HCT116 (cell line): ENCODE measurements at regions not wholly inside any gene's neighbourhood (a gene's known extent, or its start where the extent isn't known, plus 50 kb on each side); places are given as distances from the start of the nearest gene placed in this dataset.

ENCODE experiments used
- ATAC-seq: fragments of 200-7000 bp; cut with Tn5 transposase; 2 replicates; pipeline ENCODE4 v1.9.1; 2020; ENCODE audit warnings: mild to moderate bottlenecking, moderate library complexity
- BruUV-seq: library from RNA; stranded (reverse); fragments of 400-500 nt; replicated peaks from 2 replicates; lab custom pipeline; 2021; lab: Mats Ljungman, UMichigan
- CTCF ChIA-PET: fragments of 300-600 bp; sonication (Branson Sonifier 250); formaldehyde crosslinking; loops from one replicate; lab custom pipeline; 2021; ENCODE audit warnings: antibody characterized with exemption; lab: Charles Lee
- POLR2A ChIA-PET: fragments of 300-600, 350-600 bp; sonication (Branson Sonifier 250); formaldehyde crosslinking; loops from one replicate; lab custom pipeline; 2021; ENCODE audit warnings: antibody characterized with exemption; lab: Charles Lee
- RAD21 ChIA-PET, 2 experiments: fragments of 300-600 bp; sonication (Branson Sonifier 250); formaldehyde crosslinking; loops; one replicate each; lab custom pipeline; 2023; ENCODE audit warnings: low total read pairs in 2 of 2; ENCODE audit not compliant: uncharacterized antibody in 2 of 2, unreplicated experiment in 2 of 2, low non-redundant PET in 1 of 2; lab: Charles Lee
- DNase-seq: peaks from one replicate; pipeline ENCODE4 v3.0.0-alpha.2; 2010; ENCODE audit warnings: low read depth, low spot score
- H2AFZ ChIP-seq: fragments of 200-600 bp; shearing (Covaris generic), sonication (generic); 2 replicates; pipeline ENCODE4 v1.6.1; 2017; ENCODE audit warnings: low read depth, mixed run types, mixed read lengths, antibody characterized with exemption, low read length; ENCODE audit not compliant: poor library complexity, severe bottlenecking
- H3K27ac ChIP-seq: 2 replicates; pipeline ENCODE4 v1.5.1; 2012; ENCODE audit warnings: low read depth, low read length
- H3K27me3 ChIP-seq: fragments of 200-600 bp; sonication (generic); 2 replicates; pipeline ENCODE4 v1.6.1; 2016; ENCODE audit warnings: mixed run types, low read length, mixed read lengths; ENCODE audit not compliant: insufficient read depth
- H3K36me3 ChIP-seq, 2 experiments: fragments of 200-500 bp in 1 of 2; fragments of 200-600 bp in 1 of 2; sonication (Bioruptor generic) in 1 of 2; sonication (generic) in 1 of 2; 2 replicates each; pipeline versions ENCODE4 v1.5.1 to v1.6.1; 2014 to 2016; ENCODE audit warnings: low read length in 2 of 2, inconsistent platforms in 1 of 2, mixed read lengths in 1 of 2, mixed run types in 1 of 2; ENCODE audit not compliant: insufficient read depth in 2 of 2, control insufficient read depth in 1 of 2
- H3K4me1 ChIP-seq, 2 experiments: fragments of 200-600 bp in 1 of 2; sonication (generic) in 1 of 2; 2 replicates each; pipeline versions ENCODE4 v1.5.1 to v1.6.1; 2012 to 2017; ENCODE audit warnings: low read length in 2 of 2, inconsistent platforms in 1 of 2, mild to moderate bottlenecking in 1 of 2, mixed read lengths in 1 of 2, mixed run types in 1 of 2, moderate library complexity in 1 of 2; ENCODE audit not compliant: insufficient read depth in 2 of 2, control insufficient read depth in 1 of 2
- H3K4me2 ChIP-seq: fragments of 200-600 bp; sonication (generic); 2 replicates; pipeline ENCODE4 v1.6.1; 2017; ENCODE audit warnings: mixed run types, low read length, mixed read lengths
- H3K4me3 ChIP-seq, 2 experiments: fragments of 200-600 bp in 1 of 2; sonication (generic) in 1 of 2; replicated peaks in 1 of 2; 2 replicates each; pipeline ENCODE4 v1.5.1; 2011 to 2016; ENCODE audit warnings: low read length in 2 of 2, control low read depth in 1 of 2, low read depth in 1 of 2, mild to moderate bottlenecking in 1 of 2, mixed read lengths in 1 of 2, mixed run types in 1 of 2
- H3K79me2 ChIP-seq: fragments of 200-600 bp; sonication (generic); 2 replicates; pipeline ENCODE4 v1.6.1; 2017; ENCODE audit warnings: mild to moderate bottlenecking, mixed run types, low read length, moderate library complexity, mixed read lengths; ENCODE audit not compliant: insufficient read depth
- H3K9ac ChIP-seq: fragments of 200-600 bp; sonication (generic); 2 replicates; pipeline ENCODE4 v1.6.1; 2016; ENCODE audit warnings: low read length, mixed read lengths
- H3K9me2 ChIP-seq: fragments of 200-600 bp; sonication (generic), shearing (Covaris generic); 2 replicates; pipeline ENCODE4 v1.6.1; 2017; ENCODE audit warnings: mixed run types, mild to moderate bottlenecking, moderate library complexity; ENCODE audit not compliant: insufficient read depth
- H3K9me3 ChIP-seq, 2 experiments: fragments of 200-500 bp in 1 of 2; fragments of 200-600 bp in 1 of 2; sonication (Bioruptor generic) in 1 of 2; sonication (generic) in 1 of 2; 2 replicates each; pipeline ENCODE4 v1.6.1; 2014 to 2017; ENCODE audit warnings: low read length in 2 of 2, mixed read lengths in 2 of 2, inconsistent platforms in 1 of 2, low read depth in 1 of 2, mild to moderate bottlenecking in 1 of 2, mixed run types in 1 of 2, moderate library complexity in 1 of 2; ENCODE audit not compliant: control insufficient read depth in 1 of 2, insufficient read depth in 1 of 2
- H4K20me1 ChIP-seq: fragments of 200-600 bp; sonication (generic), shearing (Covaris generic); 2 replicates; pipeline ENCODE4 v1.6.1; 2017; ENCODE audit warnings: mixed run types, mild to moderate bottlenecking, moderate library complexity; ENCODE audit not compliant: insufficient read depth
- EGR1 ChIP-seq: IDR thresholded peaks from 2 replicates; pipeline ENCODE4 v1.6.1; 2012; ENCODE audit warnings: low read depth
- EZH2 ChIP-seq: fragments of 200-600 bp; sonication (generic); IDR thresholded peaks from 2 replicates; pipeline ENCODE4 v1.6.1; 2017; ENCODE audit warnings: antibody characterized with exemption, mixed run types
- SIN3A ChIP-seq: IDR thresholded peaks from 2 replicates; pipeline ENCODE4 v1.6.1; 2012; ENCODE audit warnings: low read depth
- TCF7L2 ChIP-seq: IDR thresholded peaks from 2 replicates; pipeline ENCODE4 v1.7.0; 2011; ENCODE audit warnings: borderline replicate concordance, inconsistent platforms; ENCODE audit not compliant: insufficient read depth, insufficient read length; ENCODE audit errors: extremely low read depth
- ZFX ChIP-seq: fragments of 450-650 bp; IDR thresholded peaks from 2 replicates; pipeline ENCODE4 v1.6.1; 2017
- intact Hi-C: fragments of 100-400 bp; cut with micrococcal nuclease; formaldehyde crosslinking; loops from 2 replicates; pipeline ENCODE4 v1.10.0; 2022
- TF ChIP-seq, protein P1 (sequence below), 3 experiments: fragments of 200-600 bp in 1 of 3; sonication (generic) in 1 of 3; IDR thresholded peaks in 2 of 3; conservative IDR thresholded peaks in 1 of 3; 2 replicates each; pipeline ENCODE4 v1.5.1; 2012 to 2017; ENCODE audit warnings: low read depth in 2 of 3, low read length in 2 of 3, antibody characterized with exemption in 1 of 3, borderline replicate concordance in 1 of 3, control low read depth in 1 of 3, mild to moderate bottlenecking in 1 of 3, mixed read lengths in 1 of 3, mixed run types in 1 of 3, moderate library complexity in 1 of 3; ENCODE audit not compliant: insufficient read depth in 1 of 3

- Histone ChIP-seq H3K4me3 (no peak overlapping the region), H3K4me2 (no peak overlapping the region), H3K4me1 (no peaks in the 10 kb centered on the region), H3K27me3 (no peaks in the 10 kb centered on the region), H3K9ac (no peak overlapping the region), H3K9me3 (no peaks in the 10 kb centered on the region), H3K9me2 (no peaks in the 10 kb centered on the region), H2AFZ (no peak overlapping the region), H4K20me1 (no peaks in the 10 kb centered on the region), H3K27ac (no peak overlapping the region), H3K79me2 (no peaks in the 10 kb centered on the region), H3K36me3 (no peaks in the 10 kb centered on the region)
- TF ChIP-seq ZFX (no peak), EGR1 (no peak)
- DNase-seq (no peak), ATAC-seq (no peak)
- ChIA-PET CTCF (no interaction called here), POLR2A (interaction anchor here (0.6 kb wide), 1 partner anchor 8 kb away, joined by 3 read pairs; no protein-coding TSS in a partner anchor), RAD21 (no interaction called here)
- no TSS peak for BruUV-seq
- intact Hi-C loops: no loop called here
Observed at GRCh38 chr3:6060251-6060650, 800.7 kb upstream of the GRM7 start.

DNA sequence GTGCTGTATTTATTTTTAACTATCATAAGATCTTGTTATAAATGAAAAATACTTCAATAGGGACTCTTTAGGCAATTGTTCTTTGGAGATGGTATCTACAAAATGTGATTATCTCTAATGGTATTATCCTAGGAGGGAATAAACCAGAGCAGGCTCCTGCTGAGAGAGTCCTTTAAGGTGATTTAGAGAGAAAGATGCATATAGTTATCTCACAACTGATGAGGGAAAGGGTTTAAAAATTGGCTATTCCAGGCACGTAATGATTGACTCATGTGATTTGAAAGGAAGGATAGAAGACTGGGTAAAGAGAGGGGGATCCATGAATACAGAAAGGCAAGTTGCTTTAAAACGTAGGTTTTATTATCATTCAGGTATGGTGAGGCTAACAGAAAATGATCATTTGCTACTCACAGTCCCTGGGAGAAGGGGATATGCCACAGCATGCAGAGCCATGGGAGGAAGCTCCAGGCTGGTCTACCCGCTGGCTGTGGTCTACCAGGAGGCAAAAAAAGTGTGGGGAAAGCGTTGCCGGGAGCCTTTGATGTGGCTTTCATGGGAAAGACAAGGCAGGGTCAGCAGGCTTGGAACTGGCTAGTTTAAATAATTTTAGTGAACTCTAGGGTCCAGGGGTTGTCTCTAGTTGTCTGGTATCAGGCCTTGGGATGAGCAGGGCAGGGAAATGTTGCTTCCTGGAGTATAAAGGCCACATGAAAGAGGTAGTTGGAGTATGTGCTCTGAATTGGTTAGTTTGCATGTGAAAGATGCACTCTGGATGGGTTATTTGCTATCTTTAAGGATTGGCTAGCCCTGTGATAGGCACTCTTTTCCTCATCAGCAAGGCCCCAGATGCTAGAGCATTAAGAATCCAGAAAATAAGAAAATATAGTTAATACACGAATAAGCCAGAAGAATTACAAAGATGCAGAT lies 798.4 kb upstream of the GRM7 start:
- H4K20me1 ChIP-seq: no peaks in the 10 kb centered on the region
- TF ChIP-seq EGR1 (no peak), TCF7L2 (no peak), SIN3A (no peak), EZH2 (no peak)
- TF ChIP-seq, protein P1, sequence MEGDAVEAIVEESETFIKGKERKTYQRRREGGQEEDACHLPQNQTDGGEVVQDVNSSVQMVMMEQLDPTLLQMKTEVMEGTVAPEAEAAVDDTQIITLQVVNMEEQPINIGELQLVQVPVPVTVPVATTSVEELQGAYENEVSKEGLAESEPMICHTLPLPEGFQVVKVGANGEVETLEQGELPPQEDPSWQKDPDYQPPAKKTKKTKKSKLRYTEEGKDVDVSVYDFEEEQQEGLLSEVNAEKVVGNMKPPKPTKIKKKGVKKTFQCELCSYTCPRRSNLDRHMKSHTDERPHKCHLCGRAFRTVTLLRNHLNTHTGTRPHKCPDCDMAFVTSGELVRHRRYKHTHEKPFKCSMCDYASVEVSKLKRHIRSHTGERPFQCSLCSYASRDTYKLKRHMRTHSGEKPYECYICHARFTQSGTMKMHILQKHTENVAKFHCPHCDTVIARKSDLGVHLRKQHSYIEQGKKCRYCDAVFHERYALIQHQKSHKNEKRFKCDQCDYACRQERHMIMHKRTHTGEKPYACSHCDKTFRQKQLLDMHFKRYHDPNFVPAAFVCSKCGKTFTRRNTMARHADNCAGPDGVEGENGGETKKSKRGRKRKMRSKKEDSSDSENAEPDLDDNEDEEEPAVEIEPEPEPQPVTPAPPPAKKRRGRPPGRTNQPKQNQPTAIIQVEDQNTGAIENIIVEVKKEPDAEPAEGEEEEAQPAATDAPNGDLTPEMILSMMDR (IDR thresholded peaks at IDR 0.05 in 2 of 3, conservative IDR thresholded peaks at IDR 0.05 in 1 of 3; ENCODE audit: borderline replicate concordance in 1 of 3, insufficient read depth in 1 of 3, low read depth in 2 of 3, low read length in 2 of 3): no peak
- RAD21 ChIA-PET: no interaction called here
- no peak overlapping the region for H3K4me3 ChIP-seq
- no peaks in the 10 kb centered on the region for H3K9me2 ChIP-seq
- H3K79me2 ChIP-seq: no peaks in the 10 kb centered on the region
- H3K9me3 ChIP-seq: no peaks in the 10 kb centered on the region
- CTCF ChIA-PET: no interaction called here
- no peak overlapping the region for H3K27ac ChIP-seq
- BruUV-seq: no TSS peak
- POLR2A ChIA-PET: no interaction called here
- no peaks in the 10 kb centered on the region for H3K27me3 ChIP-seq
- H2AFZ ChIP-seq: no peak overlapping the region
- DNase-seq (no peak), ATAC-seq (no peak)
- H3K36me3 ChIP-seq: no peaks in the 10 kb centered on the region
- H3K4me1 ChIP-seq: no peaks in the 10 kb centered on the region
- intact Hi-C loops: no loop called here
- H3K4me2 ChIP-seq: no peak overlapping the region
- no peak overlapping the region for H3K9ac ChIP-seq
